ENCODE measurements at regions not wholly inside any gene's neighbourhood (a gene's known extent, or its start where the extent isn't known, plus 50 kb on each side); places are given as distances from the start of the nearest gene placed in this dataset.

- TF ChIP-seq CTCF (IDR thresholded peaks at IDR 0.05) (no peak), POLR2A (IDR thresholded peaks at IDR 0.05) (no peak)
Observed at GRCh38 chr13:47418206-47418920, 521.5 kb upstream of the HTR2A start.

All from sigmoid colon (tissue), 3 donors.